Smooth muscle cell (in vitro differentiated cells): ENCODE measurements at regions not wholly inside any gene's neighbourhood (a gene's known extent, or its start where the extent isn't known, plus 50 kb on each side); places are given as distances from the start of the nearest gene placed in this dataset.

ENCODE experiments used
- DNase-seq: peaks from one replicate; lab custom pipeline; 2025; ENCODE audit not compliant: unreplicated experiment; lab: John Stamatoyannopoulos, UW
- H2AFZ ChIP-seq: fragments of 200-600 bp; sonication (generic); 2 replicates; pipeline ENCODE4 v1.6.0; 2016; ENCODE audit warnings: antibody characterized with exemption, low read depth, mild to moderate bottlenecking
- H3F3A ChIP-seq: fragments of 200-600 bp; sonication (generic); 2 replicates; pipeline ENCODE4 v1.6.0; 2017; ENCODE audit warnings: antibody characterized with exemption, low read depth
- H3K27ac ChIP-seq: fragments of 200-600 bp; sonication (generic); 2 replicates; pipeline ENCODE4 v1.5.1; 2016; ENCODE audit warnings: low read depth, mild to moderate bottlenecking
- H3K27me3 ChIP-seq: fragments of 200-600 bp; sonication (generic); 2 replicates; pipeline ENCODE4 v1.6.1; 2016; ENCODE audit warnings: low read depth, mild to moderate bottlenecking
- H3K36me3 ChIP-seq: fragments of 200-600 bp; sonication (generic); 2 replicates; pipeline ENCODE4 v1.5.1; 2016; ENCODE audit warnings: low read depth
- H3K4me1 ChIP-seq: fragments of 200-600 bp; sonication (generic); 2 replicates; pipeline ENCODE4 v1.5.1; 2016; ENCODE audit warnings: low read depth
- H3K4me2 ChIP-seq: fragments of 200-600 bp; sonication (generic); 2 replicates; pipeline ENCODE4 v1.6.0; 2016; ENCODE audit warnings: mild to moderate bottlenecking
- H3K4me3 ChIP-seq: fragments of 200-600 bp; sonication (generic); 2 replicates; pipeline ENCODE4 v1.5.1; 2016; ENCODE audit warnings: mild to moderate bottlenecking
- H3K79me2 ChIP-seq: fragments of 200-600 bp; sonication (generic); 2 replicates; pipeline ENCODE4 v1.6.0; 2016; ENCODE audit warnings: low read depth, mild to moderate bottlenecking
- H3K9ac ChIP-seq: fragments of 200-600 bp; sonication (generic); 2 replicates; pipeline ENCODE4 v1.6.0; 2016; ENCODE audit warnings: low read depth
- H3K9me3 ChIP-seq: fragments of 200-600 bp; sonication (generic); replicated peaks from 2 replicates; pipeline ENCODE4 v1.5.1; 2016; ENCODE audit warnings: low read depth
- H4K20me1 ChIP-seq: fragments of 200-600 bp; sonication (generic); 2 replicates; pipeline ENCODE4 v1.6.0; 2016; ENCODE audit warnings: low read depth
- WGBS: methylation state at CpG from one replicate; pipeline ENCODE4 v1.1.7; 2016; ENCODE audit warnings: low lambda C conversion rate; 5-methylcytosine and 5-hydroxymethylcytosine counted together
- TF ChIP-seq, protein P1 (sequence below): fragments of 200-600 bp; sonication (generic); IDR thresholded peaks from 2 replicates; pipeline ENCODE4 v1.5.1; 2017; ENCODE audit warnings: borderline replicate concordance, mild to moderate bottlenecking, antibody characterized with exemption; ENCODE audit not compliant: insufficient read depth, poor library complexity, severe bottlenecking

DNA sequence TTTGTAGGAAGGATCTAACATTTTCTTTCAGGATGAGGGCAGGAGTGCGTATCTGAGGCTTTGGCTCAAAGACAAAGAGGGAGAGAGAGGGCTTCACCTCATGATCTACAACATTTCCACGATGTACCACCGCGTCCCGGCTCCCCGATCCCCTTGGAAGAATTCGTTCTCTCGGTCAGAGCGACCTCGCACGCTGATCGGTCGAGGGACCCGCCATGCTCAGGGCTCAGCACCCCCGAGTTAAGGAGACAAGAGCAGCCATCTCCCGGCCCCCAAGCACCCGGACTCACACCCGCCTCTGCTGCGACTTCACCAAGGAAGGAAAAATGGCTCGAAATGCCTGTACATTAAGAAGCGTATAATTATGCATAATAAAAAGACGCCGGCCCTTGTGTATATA lies 89.5 kb upstream of the RPL38 start:
- Histone ChIP-seq H3K9ac (no peak overlapping the region), H2AFZ (no peak overlapping the region), H3K79me2 (no peaks in the 10 kb centered on the region), H3K4me1 (peaks cover 8% of the 10 kb centered on the region), H3K27ac (no peak overlapping the region), H3K4me2 (no peak overlapping the region), H3K27me3 (peaks cover 7% of the 10 kb centered on the region), H4K20me1 (no peaks in the 10 kb centered on the region), H3K36me3 (no peaks in the 10 kb centered on the region), H3F3A (no peaks in the 10 kb centered on the region), H3K9me3 (no peaks in the 10 kb centered on the region), H3K4me3 (no peak overlapping the region)
- TF ChIP-seq, protein P1, sequence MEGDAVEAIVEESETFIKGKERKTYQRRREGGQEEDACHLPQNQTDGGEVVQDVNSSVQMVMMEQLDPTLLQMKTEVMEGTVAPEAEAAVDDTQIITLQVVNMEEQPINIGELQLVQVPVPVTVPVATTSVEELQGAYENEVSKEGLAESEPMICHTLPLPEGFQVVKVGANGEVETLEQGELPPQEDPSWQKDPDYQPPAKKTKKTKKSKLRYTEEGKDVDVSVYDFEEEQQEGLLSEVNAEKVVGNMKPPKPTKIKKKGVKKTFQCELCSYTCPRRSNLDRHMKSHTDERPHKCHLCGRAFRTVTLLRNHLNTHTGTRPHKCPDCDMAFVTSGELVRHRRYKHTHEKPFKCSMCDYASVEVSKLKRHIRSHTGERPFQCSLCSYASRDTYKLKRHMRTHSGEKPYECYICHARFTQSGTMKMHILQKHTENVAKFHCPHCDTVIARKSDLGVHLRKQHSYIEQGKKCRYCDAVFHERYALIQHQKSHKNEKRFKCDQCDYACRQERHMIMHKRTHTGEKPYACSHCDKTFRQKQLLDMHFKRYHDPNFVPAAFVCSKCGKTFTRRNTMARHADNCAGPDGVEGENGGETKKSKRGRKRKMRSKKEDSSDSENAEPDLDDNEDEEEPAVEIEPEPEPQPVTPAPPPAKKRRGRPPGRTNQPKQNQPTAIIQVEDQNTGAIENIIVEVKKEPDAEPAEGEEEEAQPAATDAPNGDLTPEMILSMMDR = no peak
- 93% methylated on average over 23 of the region's 23 CpGs for WGBS
- DNase-seq = no peak

DNA sequence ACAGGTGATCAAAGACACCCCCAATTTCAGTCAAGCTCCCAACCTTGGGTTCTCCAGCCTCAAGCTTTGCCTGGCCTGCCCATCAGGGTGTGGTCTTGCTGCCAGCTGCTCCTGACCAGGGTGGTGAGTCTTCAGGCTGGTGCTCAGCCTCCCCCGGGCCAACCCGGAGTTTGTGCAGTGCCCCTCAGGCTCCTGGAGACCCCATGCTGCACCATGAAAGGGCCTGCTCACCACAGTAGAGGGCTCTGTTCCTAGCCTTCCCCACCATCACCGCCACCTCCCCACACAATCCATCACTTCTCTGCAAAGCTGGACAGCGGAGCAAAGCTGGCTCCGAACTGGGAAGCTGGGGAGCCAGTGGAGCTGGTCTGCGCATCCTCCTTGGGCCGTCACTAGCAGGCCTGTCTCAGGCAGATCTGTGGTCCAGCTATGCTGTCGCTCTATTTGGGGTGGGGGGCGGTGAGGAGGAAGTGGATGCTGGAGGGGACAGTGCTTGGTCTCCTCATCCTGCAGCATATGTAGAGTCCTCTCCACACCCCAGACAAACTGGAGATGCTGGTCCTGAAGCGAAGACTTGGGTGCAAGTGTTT lies 88.5 kb upstream of the RPL38 start:
- H3K4me3 ChIP-seq = no peak overlapping the region
- WGBS = 95% methylated on average over 9 of the region's 10 CpGs
- no peak for DNase-seq
- no peaks in the 10 kb centered on the region for H3K79me2 ChIP-seq
- no peak overlapping the region for H3K27ac ChIP-seq
- H3K9me3 ChIP-seq = no peaks in the 10 kb centered on the region
- no peak overlapping the region for H3K4me2 ChIP-seq
- H3F3A ChIP-seq = no peaks in the 10 kb centered on the region
- H3K9ac ChIP-seq = no peak overlapping the region
- H3K36me3 ChIP-seq = no peaks in the 10 kb centered on the region
- no peak overlapping the region for H2AFZ ChIP-seq
- H4K20me1 ChIP-seq = no peaks in the 10 kb centered on the region
- TF ChIP-seq, protein P1 = no peak
- H3K27me3 ChIP-seq = no peaks in the 10 kb centered on the region
- peaks cover 8% of the 10 kb centered on the region for H3K4me1 ChIP-seq

DNA sequence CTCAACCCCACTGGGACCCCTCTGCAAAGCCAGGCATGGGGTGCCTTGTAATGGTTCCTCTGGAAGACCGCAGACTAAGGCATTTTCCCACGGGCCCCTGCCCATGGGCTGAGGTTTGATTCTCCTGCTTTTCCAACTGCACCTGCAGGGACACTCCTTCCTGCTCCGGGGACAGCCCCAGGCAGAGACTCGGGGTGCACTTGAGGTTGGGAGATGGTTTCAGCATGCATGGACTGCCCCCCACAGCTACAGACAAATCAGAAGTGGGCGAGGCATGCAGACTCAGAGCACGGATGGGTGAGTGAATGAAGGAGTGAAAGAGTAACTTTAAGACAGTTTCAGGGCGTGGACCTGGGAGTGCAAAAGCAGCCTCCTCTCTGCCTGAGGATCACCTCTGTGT lies 87.9 kb upstream of the RPL38 start:
- no peak overlapping the region for H3K9ac ChIP-seq
- no peak overlapping the region for H2AFZ ChIP-seq
- no peak overlapping the region for H3K4me3 ChIP-seq
- no peaks in the 10 kb centered on the region for H3K36me3 ChIP-seq
- H3K27me3 ChIP-seq = no peaks in the 10 kb centered on the region
- no peak overlapping the region for H3K27ac ChIP-seq
- no peaks in the 10 kb centered on the region for H3F3A ChIP-seq
- WGBS = 81% methylated on average over 7 of the region's 7 CpGs
- TF ChIP-seq, protein P1 = no peak
- H3K79me2 ChIP-seq = no peaks in the 10 kb centered on the region
- peaks cover 5% of the 10 kb centered on the region for H3K4me1 ChIP-seq
- no peak for DNase-seq
- H3K9me3 ChIP-seq = no peaks in the 10 kb centered on the region
- H4K20me1 ChIP-seq = no peaks in the 10 kb centered on the region
- peak overlapping the region; percentile 56 for H3K4me2 ChIP-seq

DNA sequence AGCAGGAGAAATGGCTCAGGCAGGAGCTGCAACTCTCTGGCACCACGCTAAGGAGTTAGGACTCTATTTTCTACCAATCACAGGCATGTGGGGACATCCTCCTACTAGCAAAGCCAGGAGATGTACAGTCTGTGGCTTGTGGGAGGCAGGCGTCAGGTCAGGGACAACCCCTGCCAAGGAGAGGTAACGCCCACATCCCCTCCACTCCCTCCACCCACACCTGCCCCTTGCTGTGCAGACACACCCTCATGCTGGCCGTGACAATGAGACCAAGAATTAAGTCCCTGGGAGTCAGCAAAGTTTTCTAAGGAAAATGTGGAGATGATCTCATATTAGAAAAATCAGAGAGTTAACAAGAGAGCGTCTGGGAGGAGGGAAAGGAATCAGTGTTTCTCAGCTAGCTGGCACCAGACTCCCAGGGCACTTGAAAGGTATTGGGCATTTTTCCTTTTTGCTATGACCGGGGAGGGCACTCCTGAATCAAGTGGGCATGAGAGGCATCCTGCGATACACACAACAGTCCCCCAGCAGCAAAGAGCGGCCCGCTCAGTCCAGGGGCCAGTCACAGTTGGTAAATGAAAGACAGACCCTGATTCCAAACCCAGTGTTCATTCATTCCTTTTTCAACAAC lies 87.3 kb upstream of the RPL38 start:
- Histone ChIP-seq H3K36me3 (no peaks in the 10 kb centered on the region), H3F3A (no peaks in the 10 kb centered on the region), H4K20me1 (no peaks in the 10 kb centered on the region), H3K4me2 (peak overlapping the region; percentile 56), H3K27me3 (no peaks in the 10 kb centered on the region), H2AFZ (no peak overlapping the region), H3K4me3 (no peak overlapping the region), H3K79me2 (no peaks in the 10 kb centered on the region), H3K27ac (peak overlapping the region; percentile 62), H3K9ac (no peak overlapping the region), H3K4me1 (peaks cover 3% of the 10 kb centered on the region), H3K9me3 (no peaks in the 10 kb centered on the region)
- 56% methylated on average over 9 of the region's 9 CpGs for WGBS
- no peak for DNase-seq
- TF ChIP-seq, protein P1 = no peak
